Heart right ventricle (tissue), 16 donors: ENCODE measurements at regions not wholly inside any gene's neighbourhood (a gene's known extent, or its start where the extent isn't known, plus 50 kb on each side); places are given as distances from the start of the nearest gene placed in this dataset.

Experiments
- ATAC-seq, 8 donors: fragments of 200-7000 bp; cut with Tn5 transposase; one replicate each; pipeline ENCODE4 v1.9.1; 2020; ENCODE audit warnings: mild to moderate bottlenecking in 8 of 8, moderate library complexity in 8 of 8, moderate number of reproducible peaks in 1 of 8
- DNase-seq, 2 donors: peaks; one replicate each; pipeline ENCODE4 v3.0.0-alpha.2; 2020
- H3K27ac ChIP-seq, 10 donors: fragments of 200-600 bp; sonication (generic) in 2 of 10; one replicate each; pipeline versions ENCODE4 v1.5.0 to v1.8.0; 2020 to 2022; ENCODE audit warnings: mild to moderate bottlenecking in 3 of 10
- H3K27me3 ChIP-seq, 7 donors: fragments of 200-600 bp; one replicate each; pipeline ENCODE4 v1.8.0; 2021 to 2022; ENCODE audit warnings: mild to moderate bottlenecking in 2 of 7
- H3K36me3 ChIP-seq, 9 donors: fragments of 200-600 bp; sonication (generic) in 1 of 9; one replicate each; pipeline versions ENCODE4 v1.5.0 to v1.8.0; 2020 to 2022; ENCODE audit warnings: mild to moderate bottlenecking in 2 of 9
- H3K4me1 ChIP-seq, 9 donors: fragments of 200-600 bp; sonication (generic) in 1 of 9; one replicate each; pipeline versions ENCODE4 v1.5.0 to v1.8.0; 2020 to 2022; ENCODE audit warnings: mild to moderate bottlenecking in 4 of 9
- H3K4me3 ChIP-seq, 10 donors: fragments of 200-600 bp; sonication (generic) in 2 of 10; one replicate each; pipeline versions ENCODE4 v1.5.0 to v1.8.0; 2020 to 2022; ENCODE audit warnings: mild to moderate bottlenecking in 7 of 10, moderate library complexity in 2 of 10
- H3K9me3 ChIP-seq, 11 donors: fragments of 200-600 bp in 10 of 11; sonication (generic) in 2 of 11; one replicate each; pipeline versions ENCODE4 v1.5.0 to v1.8.0; 2013 to 2022; ENCODE audit warnings: mild to moderate bottlenecking in 2 of 11, control low read depth in 1 of 11, moderate library complexity in 1 of 11
- WGBS, 2 donors: extraction: QIAGEN DNeasy Blood & Tissue Kit; methylation state at CpG; one replicate each; pipeline ENCODE4 v1.1.7; 2013; ENCODE audit warnings: inconsistent platforms in 1 of 2; 5-methylcytosine and 5-hydroxymethylcytosine counted together
- intact Hi-C, 10 donors: fragments of 100-400 bp; cut with DNase I; formaldehyde crosslinking; loops; one replicate each; pipeline versions ENCODE4 v1.11.1 to v1.14.2; 2022
- microRNA-seq, 2 donors: library from miRNA; unstranded; fragments of <30 nt; microRNA quantifications; one replicate each; pipeline ENCODE4 v1.2.0, GENCODE V29; 2021
- TF ChIP-seq, protein P1 (sequence below), 9 donors: fragments of 200-600 bp; sonication (generic) in 2 of 9; IDR thresholded peaks; one replicate each; pipeline versions ENCODE4 v1.5.0 to v1.8.0; 2021 to 2022; ENCODE audit warnings: antibody characterized with exemption in 9 of 9, mild to moderate bottlenecking in 5 of 9, moderate library complexity in 1 of 9
- donor health status: Arrhythmogenic right ventricular cardiomyopathy.
- donor health status: ischemic (EF 13 %, LVEDD 7.1; RV severe dilation, severe dysfunction).
- donor health status: healthy with polysubstance abuse.
- donor health status: DM: no; HTN: yes; CAD: no.
- donor health status: DM: no; HTN: no; CAD: no.
- donor health status: ischemic (EF 25% LVEDD 6.9; RV normal size, moderate dysfunction).
- donor health status: ischemic (EF 25% LVEDD 5.7; RV mildly dilated, moderate dysfunction).
- donor health status: healthy.
- donor health status: DM: yes; HTN: yes; CAD: no.
- donor health status: Ischemic cardiomyopathy.
- donor health status: ischemic (EF 35%, LVEDD 5.7; RV mildly dilated, moderate dysfunction).
- donor health status: nonischemic (EF 11% LVEDD 7.7; RV severe dilation, severe dysfunction).
- donor health status: DM: yes; HTN: yes; CAD: no.
- donor health status: PGD.
- donor health status: ischemic (EF 29% LVEDD 5.4; RV normal size, mild dysfunction).
- donor health status: nonischemic (EF 23%, LVEDD 6.1; RV moderate dilation, normal function).

DNA sequence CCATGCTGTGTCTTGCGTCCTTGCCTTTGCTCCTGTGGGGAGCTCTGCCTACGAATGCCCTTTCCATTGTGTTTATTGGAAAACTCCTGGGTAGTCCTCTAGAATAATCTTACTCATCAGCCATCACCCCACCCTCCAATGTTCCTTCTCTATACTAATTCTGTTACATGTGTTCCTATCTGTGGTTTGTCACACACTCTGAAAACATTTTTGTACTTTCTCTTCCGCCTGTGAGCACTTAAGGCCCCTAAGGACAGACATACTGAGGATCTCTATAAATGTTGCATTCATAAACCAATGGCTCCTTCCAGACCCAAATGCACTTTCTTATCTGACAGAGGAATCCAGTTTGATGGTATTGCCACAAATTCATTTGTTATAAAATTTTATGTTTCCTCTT, 53.9 kb upstream of the MON1B start:
- Histone ChIP-seq H3K36me3 (no peaks in the 10 kb centered on the region), H3K4me3 (no peak overlapping the region), H3K27me3 (no peaks in the 10 kb centered on the region), H3K9me3 (no peaks in the 10 kb centered on the region), H3K27ac (no peak overlapping the region), H3K4me1 (no peaks in the 10 kb centered on the region)
- intact Hi-C loops, result no loop called here
- TF ChIP-seq, protein P1, sequence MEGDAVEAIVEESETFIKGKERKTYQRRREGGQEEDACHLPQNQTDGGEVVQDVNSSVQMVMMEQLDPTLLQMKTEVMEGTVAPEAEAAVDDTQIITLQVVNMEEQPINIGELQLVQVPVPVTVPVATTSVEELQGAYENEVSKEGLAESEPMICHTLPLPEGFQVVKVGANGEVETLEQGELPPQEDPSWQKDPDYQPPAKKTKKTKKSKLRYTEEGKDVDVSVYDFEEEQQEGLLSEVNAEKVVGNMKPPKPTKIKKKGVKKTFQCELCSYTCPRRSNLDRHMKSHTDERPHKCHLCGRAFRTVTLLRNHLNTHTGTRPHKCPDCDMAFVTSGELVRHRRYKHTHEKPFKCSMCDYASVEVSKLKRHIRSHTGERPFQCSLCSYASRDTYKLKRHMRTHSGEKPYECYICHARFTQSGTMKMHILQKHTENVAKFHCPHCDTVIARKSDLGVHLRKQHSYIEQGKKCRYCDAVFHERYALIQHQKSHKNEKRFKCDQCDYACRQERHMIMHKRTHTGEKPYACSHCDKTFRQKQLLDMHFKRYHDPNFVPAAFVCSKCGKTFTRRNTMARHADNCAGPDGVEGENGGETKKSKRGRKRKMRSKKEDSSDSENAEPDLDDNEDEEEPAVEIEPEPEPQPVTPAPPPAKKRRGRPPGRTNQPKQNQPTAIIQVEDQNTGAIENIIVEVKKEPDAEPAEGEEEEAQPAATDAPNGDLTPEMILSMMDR (IDR thresholded peaks at IDR 0.05), result no peak
- DNase-seq, result no peak
- no peak for ATAC-seq
- WGBS, 2 donors, result 65 to 72% methylated on average over 3 of the region's 3 CpGs

Small RNA genes in the stretch of these regions (microRNA-seq; reads per million reads assigned to microRNA genes)
- 0 reads per million in 2 donors for gene MIR4719
